HepG2 (cell line): ENCODE measurements at regions not wholly inside any gene's neighbourhood (a gene's known extent, or its start where the extent isn't known, plus 50 kb on each side); places are given as distances from the start of the nearest gene placed in this dataset.

ENCODE experiments used
- ATAC-seq: fragments of 200-7000 bp; cut with Tn5 transposase; 3 replicates; pipeline ENCODE4 v1.9.1; 2020; ENCODE audit warnings: mild to moderate bottlenecking, moderate library complexity
- BruUV-seq: library from RNA; stranded (reverse); fragments of 400-500 nt; replicated peaks from 2 replicates; lab custom pipeline; 2021; lab: Mats Ljungman, UMichigan
- CTCF ChIA-PET: fragments of 300-600 bp; formaldehyde crosslinking; extraction: SDS; loops from one replicate; lab custom pipeline; 2021; ENCODE audit warnings: low total read pairs, inconsistent platforms, low intra/inter-chr PET ratio; lab: Yijun Ruan, JAX
- POLR2A ChIA-PET: fragments of 350-600 bp; sonication (Branson Sonifier 250); formaldehyde crosslinking; loops from one replicate; lab custom pipeline; 2020; ENCODE audit warnings: antibody characterized with exemption, inconsistent platforms; lab: Yijun Ruan, JAX
- DNase-seq: peaks from one replicate; pipeline ENCODE4 v3.0.0-alpha.2; 2015; ENCODE audit warnings: low spot score
- FAIRE-seq: peaks from 3 replicates; lab custom pipeline; 2011; peaks lifted over from hg19 to GRCh38; lab: Jason Lieb, UNC
- H2AFZ ChIP-seq: one replicate; pipeline ENCODE4 v1.6.1; 2011; ENCODE audit warnings: low read length, inconsistent platforms
- H3K27ac ChIP-seq: fragments of 300-600 bp; 3 replicates; pipeline ENCODE4 v1.8.0; 2011; ENCODE audit warnings: mixed run types, mild to moderate bottlenecking, mixed read lengths, low read length, inconsistent platforms; ENCODE audit not compliant: insufficient read depth; ENCODE audit errors: extremely low read length
- H3K27me3 ChIP-seq, 2 experiments: fragments of 200-600 bp in 1 of 2; 2 replicates in 1 of 2; 3 replicates in 1 of 2; pipeline versions ENCODE4 v1.6.0 to v1.8.0; 2011; ENCODE audit warnings: low read length in 2 of 2, mild to moderate bottlenecking in 2 of 2, moderate library complexity in 2 of 2, inconsistent platforms in 1 of 2; ENCODE audit not compliant: insufficient read depth in 2 of 2, control insufficient read depth in 1 of 2
- H3K36me3 ChIP-seq, 2 experiments: fragments of 200-600 bp in 1 of 2; replicated peaks in 1 of 2; 2 replicates in 1 of 2; 3 replicates in 1 of 2; pipeline versions ENCODE4 v1.5.1 to v1.8.0; 2011; ENCODE audit warnings: low read length in 2 of 2, inconsistent platforms in 1 of 2; ENCODE audit not compliant: insufficient read depth in 2 of 2, control insufficient read depth in 1 of 2
- H3K4me1 ChIP-seq: 2 replicates; pipeline ENCODE4 v1.5.1; 2012; ENCODE audit warnings: low read length, inconsistent platforms; ENCODE audit not compliant: insufficient read depth
- H3K4me2 ChIP-seq: 2 replicates; pipeline ENCODE4 v1.6.0; 2011; ENCODE audit warnings: low read depth, low read length, inconsistent platforms
- H3K4me3 ChIP-seq, 3 experiments: fragments of 200-600 bp in 1 of 3; sonication (generic), shearing (Covaris generic) in 1 of 3; replicated peaks in 1 of 3; 2 replicates each; pipeline ENCODE4 v1.5.1; 2011 to 2016; ENCODE audit warnings: low read length in 3 of 3, inconsistent platforms in 2 of 3, low read depth in 2 of 3, mild to moderate bottlenecking in 2 of 3, control low read depth in 1 of 3, mixed read lengths in 1 of 3; ENCODE audit not compliant: insufficient read depth in 1 of 3
- H3K79me2 ChIP-seq: one replicate; pipeline ENCODE4 v1.6.1; 2011; ENCODE audit warnings: low read length, inconsistent platforms; ENCODE audit not compliant: insufficient read depth
- H3K9ac ChIP-seq: 2 replicates; pipeline ENCODE4 v1.6.0; 2011; ENCODE audit warnings: mild to moderate bottlenecking, low read depth, low read length, inconsistent platforms; ENCODE audit not compliant: insufficient read depth
- H3K9me3 ChIP-seq: 2 replicates; pipeline ENCODE4 v1.5.1; 2012; ENCODE audit warnings: mild to moderate bottlenecking, low read length
- H4K20me1 ChIP-seq: 2 replicates; pipeline ENCODE4 v1.6.0; 2011; ENCODE audit warnings: inconsistent platforms, mild to moderate bottlenecking, low read length, moderate library complexity; ENCODE audit not compliant: insufficient read depth
- ATF5 ChIP-seq: sonication (generic); formaldehyde crosslinking; IDR thresholded peaks from 2 replicates; pipeline ENCODE4 v1.4.0; 2020; ENCODE audit warnings: mild to moderate bottlenecking, low read depth, missing genetic modification reagents
- FOXP4 ChIP-seq: sonication (generic); formaldehyde crosslinking; IDR thresholded peaks from 2 replicates; pipeline ENCODE4 v1.4.0; 2020; ENCODE audit warnings: missing genetic modification reagents
- GTF3A ChIP-seq: sonication (generic); formaldehyde crosslinking; conservative IDR thresholded peaks from 2 replicates; pipeline ENCODE4 v1.4.0; 2020; ENCODE audit warnings: mild to moderate bottlenecking, missing genetic modification reagents
- MEF2D ChIP-seq: sonication (generic); formaldehyde crosslinking; IDR thresholded peaks from 2 replicates; pipeline ENCODE4 v1.5.1; 2020; ENCODE audit warnings: mild to moderate bottlenecking, missing genetic modification reagents
- PAXIP1 ChIP-seq: sonication (generic); formaldehyde crosslinking; conservative IDR thresholded peaks from 2 replicates; pipeline ENCODE4 v1.4.0; 2020; ENCODE audit warnings: mild to moderate bottlenecking, missing genetic modification reagents, moderate library complexity
- RFX1 ChIP-seq: fragments of 450-650 bp; IDR thresholded peaks from 2 replicates; pipeline ENCODE4 v1.6.1; 2017
- TAF15 ChIP-seq: fragments of 200-400 bp; formaldehyde crosslinking; IDR thresholded peaks from one replicate; pipeline ENCODE4 v1.6.1; 2018; ENCODE audit warnings: mild to moderate bottlenecking, low read depth, low read length; ENCODE audit not compliant: poor library complexity, severe bottlenecking
- ZNF543 ChIP-seq: sonication (generic); formaldehyde crosslinking; IDR thresholded peaks from 2 replicates; pipeline ENCODE4 v1.4.0; 2020; ENCODE audit warnings: mild to moderate bottlenecking, missing genetic modification reagents
- ZNF720 ChIP-seq: sonication (generic); formaldehyde crosslinking; IDR thresholded peaks from 2 replicates; pipeline ENCODE4 v1.4.0; 2020; ENCODE audit warnings: missing genetic modification reagents
- ZNF780A ChIP-seq: sonication (generic); formaldehyde crosslinking; IDR thresholded peaks from 2 replicates; pipeline ENCODE4 v1.8.0; 2022; ENCODE audit warnings: mild to moderate bottlenecking, missing genetic modification reagents, moderate library complexity
- WGBS: methylation state at CpG from one replicate; pipeline ENCODE4 v1.1.6; 2017; ENCODE audit warnings: low lambda C conversion rate; 5-methylcytosine and 5-hydroxymethylcytosine counted together
- in situ Hi-C: cut with HindIII; loops from 2 replicates; pipeline ENCODE4 v1.10.0; 2017; ENCODE audit warnings: low pct_unique_long_range_greater_than_20kb; ENCODE audit not compliant: extremely low pct_ligation_motif_present
- intact Hi-C: fragments of 100-400 bp; cut with micrococcal nuclease; formaldehyde crosslinking; loops from one replicate; pipeline ENCODE4 v1.10.0; 2022; ENCODE audit not compliant: unreplicated experiment

- no peak for TF ChIP-seq PAXIP1 (CRISPR knock-in tag)
- no peak for TF ChIP-seq RFX1
- TF ChIP-seq ZNF543 (CRISPR knock-in tag): no peak
- TF ChIP-seq TAF15: no peak
- no peak for TF ChIP-seq GTF3A (CRISPR knock-in tag)
Measured at GRCh38 chr22:19582033-19582693, 58.0 kb upstream of the CLDN5 start (continued).

GRCh38 chr22:19586922-19587684 lies 62.9 kb upstream of the CLDN5 start:
- no peak for DNase-seq
- Histone ChIP-seq H2AFZ (no peak overlapping the region), H4K20me1 (no peaks in the 10 kb centered on the region), H3K36me3 (no peaks in the 10 kb centered on the region), H3K9me3 (no peaks in the 10 kb centered on the region), H3K27me3 (no peaks in the 10 kb centered on the region), H3K4me3 (no peak overlapping the region), H3K4me2 (no peak overlapping the region), H3K4me1 (no peaks in the 10 kb centered on the region), H3K79me2 (no peaks in the 10 kb centered on the region), H3K27ac (no peak overlapping the region), H3K9ac (no peak overlapping the region)
- 27% methylated on average over 5 of the region's 11 CpGs for WGBS
- ATAC-seq: no peak
- ChIA-PET CTCF (no interaction called here), POLR2A (no interaction called here)
- BruUV-seq: no TSS peak
- TF ChIP-seq ZNF720 (CRISPR knock-in tag): no peak
- TF ChIP-seq MEF2D (CRISPR knock-in tag): no peak
- no peak for TF ChIP-seq ZNF780A (CRISPR knock-in tag)
- TF ChIP-seq ATF5 (CRISPR knock-in tag): no peak
- no peak for TF ChIP-seq FOXP4 (CRISPR knock-in tag)
- in situ Hi-C loops (no loop called here), intact Hi-C loops (no loop called here)
- FAIRE-seq: no peak
